Suprapubic skin (tissue), 4 donors: ENCODE measurements at regions not wholly inside any gene's neighbourhood (a gene's known extent, or its start where the extent isn't known, plus 50 kb on each side); places are given as distances from the start of the nearest gene placed in this dataset.

Experiments
- DNase-seq, 2 donors: peaks; one replicate each; pipeline ENCODE4 v3.0.0-alpha.2; 2019; ENCODE audit warnings: low spot score in 2 of 2
- H3K27ac ChIP-seq: fragments of 200-600 bp; sonication (generic); one replicate; pipeline ENCODE4 v1.5.1; 2019
- H3K27me3 ChIP-seq: fragments of 200-600 bp; sonication (generic); one replicate; pipeline ENCODE4 v1.5.1; 2019
- H3K36me3 ChIP-seq: fragments of 200-600 bp; sonication (generic); one replicate; pipeline ENCODE4 v1.5.1; 2019
- H3K4me1 ChIP-seq: fragments of 200-600 bp; sonication (generic); one replicate; pipeline ENCODE4 v1.5.1; 2019
- H3K4me3 ChIP-seq: fragments of 200-600 bp; sonication (generic); one replicate; pipeline ENCODE4 v1.5.1; 2019; ENCODE audit warnings: mild to moderate bottlenecking
- H3K9me3 ChIP-seq: fragments of 200-600 bp; sonication (generic); one replicate; pipeline ENCODE4 v1.5.1; 2019
- EP300 ChIP-seq: sonication (generic); formaldehyde crosslinking; IDR thresholded peaks from one replicate; pipeline ENCODE4 v1.6.1; 2017; ENCODE audit warnings: antibody characterized with exemption
- POLR2A ChIP-seq, 2 donors: fragments of 450-650 bp; IDR thresholded peaks; one replicate each; pipeline ENCODE4 v1.6.1; 2017; ENCODE audit warnings: antibody characterized with exemption in 2 of 2, mild to moderate bottlenecking in 2 of 2, moderate library complexity in 2 of 2
- POLR2AphosphoS5 ChIP-seq, 3 donors: sonication (generic); formaldehyde crosslinking; IDR thresholded peaks; one replicate each; pipeline ENCODE4 v1.6.1; 2017; ENCODE audit warnings: antibody characterized with exemption in 3 of 3
- WGBS: methylation state at CpG from one replicate; pipeline ENCODE4 v1.1.5; 2018; 5-methylcytosine and 5-hydroxymethylcytosine counted together
- TF ChIP-seq, protein P1 (sequence below), 2 donors: fragments of 200-600 bp in 1 of 2; fragments of 450-650 bp in 1 of 2; sonication (generic) in 1 of 2; IDR thresholded peaks; one replicate each; pipeline ENCODE4 v1.5.1; 2016 to 2019; ENCODE audit warnings: antibody characterized with exemption in 2 of 2, mild to moderate bottlenecking in 1 of 2, moderate library complexity in 1 of 2

DNA sequence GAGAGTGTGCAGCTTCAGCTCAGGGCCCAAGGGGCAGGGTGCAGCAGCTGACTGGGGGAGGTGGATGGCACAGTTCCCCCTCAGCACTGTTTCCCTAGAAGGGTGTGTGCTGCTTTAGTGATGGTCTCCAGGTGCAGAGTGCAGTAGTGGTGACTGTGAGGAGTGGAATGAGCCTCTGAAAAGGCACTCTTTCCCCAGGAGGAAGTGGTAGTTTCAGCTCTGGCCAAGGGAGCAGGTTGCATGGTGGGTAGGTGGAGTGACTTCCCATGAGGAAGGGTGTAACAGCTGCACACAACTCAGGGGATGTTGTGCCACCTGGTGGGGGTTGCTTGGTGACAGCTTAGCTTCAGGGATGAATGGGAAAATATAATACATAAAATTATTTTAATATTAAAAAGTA, 251.5 kb upstream of the NXPH2 start:
- Histone ChIP-seq H3K27ac (no peak overlapping the region), H3K36me3 (no peaks in the 10 kb centered on the region), H3K4me3 (no peak overlapping the region), H3K27me3 (no peaks in the 10 kb centered on the region), H3K4me1 (no peaks in the 10 kb centered on the region), H3K9me3 (peaks cover 3% of the 10 kb centered on the region)
- TF ChIP-seq EP300: no peak
- TF ChIP-seq, protein P1, sequence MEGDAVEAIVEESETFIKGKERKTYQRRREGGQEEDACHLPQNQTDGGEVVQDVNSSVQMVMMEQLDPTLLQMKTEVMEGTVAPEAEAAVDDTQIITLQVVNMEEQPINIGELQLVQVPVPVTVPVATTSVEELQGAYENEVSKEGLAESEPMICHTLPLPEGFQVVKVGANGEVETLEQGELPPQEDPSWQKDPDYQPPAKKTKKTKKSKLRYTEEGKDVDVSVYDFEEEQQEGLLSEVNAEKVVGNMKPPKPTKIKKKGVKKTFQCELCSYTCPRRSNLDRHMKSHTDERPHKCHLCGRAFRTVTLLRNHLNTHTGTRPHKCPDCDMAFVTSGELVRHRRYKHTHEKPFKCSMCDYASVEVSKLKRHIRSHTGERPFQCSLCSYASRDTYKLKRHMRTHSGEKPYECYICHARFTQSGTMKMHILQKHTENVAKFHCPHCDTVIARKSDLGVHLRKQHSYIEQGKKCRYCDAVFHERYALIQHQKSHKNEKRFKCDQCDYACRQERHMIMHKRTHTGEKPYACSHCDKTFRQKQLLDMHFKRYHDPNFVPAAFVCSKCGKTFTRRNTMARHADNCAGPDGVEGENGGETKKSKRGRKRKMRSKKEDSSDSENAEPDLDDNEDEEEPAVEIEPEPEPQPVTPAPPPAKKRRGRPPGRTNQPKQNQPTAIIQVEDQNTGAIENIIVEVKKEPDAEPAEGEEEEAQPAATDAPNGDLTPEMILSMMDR (IDR thresholded peaks at IDR 0.05): no peak
- TF ChIP-seq POLR2A (IDR thresholded peaks at IDR 0.05): no peak
- no peak for TF ChIP-seq POLR2AphosphoS5 (IDR thresholded peaks at IDR 0.05)
- no peak for DNase-seq

- Histone ChIP-seq H3K9me3 (peaks cover 11% of the 10 kb centered on the region), H3K4me3 (no peak overlapping the region), H3K27me3 (no peaks in the 10 kb centered on the region), H3K4me1 (no peaks in the 10 kb centered on the region), H3K36me3 (no peaks in the 10 kb centered on the region), H3K27ac (no peak overlapping the region)
- TF ChIP-seq POLR2A (IDR thresholded peaks at IDR 0.05) (no peak), POLR2AphosphoS5 (IDR thresholded peaks at IDR 0.05) (no peak)
- TF ChIP-seq, protein P1 (IDR thresholded peaks at IDR 0.05): no peak
- WGBS: 70% methylated on average over 1 of the region's 1 CpG
- no peak for DNase-seq
Measured at GRCh38 chr2:139020287-139020686, 240.1 kb upstream of the NXPH2 start.

DNA sequence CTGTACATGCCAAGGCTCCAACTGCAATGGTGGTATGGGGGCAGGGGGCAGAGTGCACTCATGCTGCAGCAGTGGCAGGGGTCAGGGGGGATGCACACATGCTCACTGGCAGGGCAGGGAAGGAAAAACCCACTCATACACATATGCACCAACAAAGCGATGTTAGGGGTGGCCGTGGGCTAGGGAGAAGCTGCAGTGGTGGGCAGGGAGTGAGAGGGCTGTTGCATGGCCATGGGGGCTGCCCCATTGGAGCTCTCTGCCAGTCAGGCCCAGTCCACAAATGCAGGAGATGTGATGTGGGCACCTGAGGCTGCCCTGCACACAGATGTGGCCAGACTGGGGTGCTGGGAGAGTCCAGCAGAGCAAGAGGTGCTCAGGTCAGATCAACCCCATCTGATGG, 238.1 kb upstream of the NXPH2 start:
- H3K4me1 ChIP-seq: no peaks in the 10 kb centered on the region
- no peak overlapping the region for H3K27ac ChIP-seq
- no peak overlapping the region for H3K4me3 ChIP-seq
- no peak for DNase-seq
- peaks cover 11% of the 10 kb centered on the region for H3K9me3 ChIP-seq
- TF ChIP-seq, protein P1 (IDR thresholded peaks at IDR 0.05): no peak
- TF ChIP-seq EP300: no peak
- TF ChIP-seq POLR2A (IDR thresholded peaks at IDR 0.05): no peak
- TF ChIP-seq POLR2AphosphoS5 (IDR thresholded peaks at IDR 0.05): no peak
- no peaks in the 10 kb centered on the region for H3K27me3 ChIP-seq
- no peaks in the 10 kb centered on the region for H3K36me3 ChIP-seq
- WGBS: 88% methylated on average over 2 of the region's 2 CpGs

GRCh38 chr2:139007130-139007529, 226.9 kb upstream of the NXPH2 start:
- Histone ChIP-seq H3K4me3 (no peak overlapping the region), H3K9me3 (no peaks in the 10 kb centered on the region), H3K4me1 (no peaks in the 10 kb centered on the region), H3K27ac (no peak overlapping the region), H3K36me3 (no peaks in the 10 kb centered on the region), H3K27me3 (no peaks in the 10 kb centered on the region)
- no peak for TF ChIP-seq POLR2A (IDR thresholded peaks at IDR 0.05)
- no peak for TF ChIP-seq POLR2AphosphoS5 (IDR thresholded peaks at IDR 0.05)
- DNase-seq: no peak

DNA sequence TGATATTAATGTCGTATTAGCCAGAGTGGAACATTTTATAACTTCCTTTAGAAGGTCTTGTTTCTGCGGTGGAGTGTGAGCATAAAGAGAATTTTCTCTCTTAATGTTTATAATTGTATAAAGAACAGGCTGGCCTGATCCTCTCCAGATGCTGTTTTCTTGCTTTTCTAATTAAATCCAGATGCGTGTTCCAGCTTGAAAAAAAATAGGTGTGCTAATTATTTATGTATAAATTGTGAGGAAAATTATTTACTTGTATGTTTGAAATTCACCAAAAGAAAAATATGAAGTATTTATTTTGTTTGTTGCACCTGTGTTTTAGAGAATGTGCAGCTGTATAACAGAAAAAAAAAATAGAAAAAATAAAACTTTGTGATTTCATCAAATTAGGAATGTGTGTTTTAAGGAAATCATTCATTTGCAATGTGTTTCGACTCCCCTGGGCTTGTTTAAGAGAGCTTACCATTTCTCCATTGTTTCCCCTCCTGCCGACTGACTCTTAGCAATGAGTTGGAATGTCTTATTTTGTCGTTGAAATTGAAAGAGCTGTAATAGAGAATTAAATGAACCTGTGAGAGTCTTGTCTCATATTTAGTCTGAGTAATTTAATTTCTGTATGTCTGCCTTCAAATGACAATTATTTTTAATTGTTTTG, 220.1 kb upstream of the NXPH2 start:
- DNase-seq: no peak
- no peak overlapping the region for H3K4me3 ChIP-seq
- no peaks in the 10 kb centered on the region for H3K4me1 ChIP-seq
- 57% methylated on average over 6 of the region's 6 CpGs for WGBS
- TF ChIP-seq POLR2A (IDR thresholded peaks at IDR 0.05) (no peak), POLR2AphosphoS5 (IDR thresholded peaks at IDR 0.05) (no peak), EP300 (no peak)
- TF ChIP-seq, protein P1 (IDR thresholded peaks at IDR 0.05): no peak
- no peaks in the 10 kb centered on the region for H3K9me3 ChIP-seq
- no peaks in the 10 kb centered on the region for H3K36me3 ChIP-seq
- H3K27me3 ChIP-seq: no peaks in the 10 kb centered on the region
- H3K27ac ChIP-seq: no peak overlapping the region
